Keratinocyte (primary cell): ENCODE measurements at regions not wholly inside any gene's neighbourhood (a gene's known extent, or its start where the extent isn't known, plus 50 kb on each side); places are given as distances from the start of the nearest gene placed in this dataset.
A peak's percentile ranks its signal among the peaks of the same experiment; 100 is the strongest.

Experiments used
- DNase-seq: peaks from one replicate; pipeline ENCODE4 v3.0.0-alpha.2; 2011; ENCODE audit warnings: low read depth, missing footprints, low spot score
- FAIRE-seq: peaks from 2 replicates; lab custom pipeline; 2011; peaks lifted over from hg19 to GRCh38; lab: Jason Lieb, UNC
- H2AFZ ChIP-seq: 2 replicates; pipeline ENCODE4 v1.6.0; 2012; ENCODE audit warnings: low read length, control low read depth, inconsistent platforms; ENCODE audit not compliant: control insufficient read depth
- H3K27ac ChIP-seq: 2 replicates; pipeline ENCODE4 v1.5.1; 2011; ENCODE audit warnings: low read length; ENCODE audit not compliant: control insufficient read depth, insufficient read depth
- H3K27me3 ChIP-seq: 3 replicates; pipeline ENCODE4 v1.6.0; 2011; ENCODE audit warnings: low read length; ENCODE audit not compliant: control insufficient read depth, insufficient read depth; ENCODE audit errors: extremely low read depth
- H3K36me3 ChIP-seq, 2 experiments: 2 replicates in 1 of 2; 3 replicates in 1 of 2; pipeline ENCODE4 v1.5.1; 2011; ENCODE audit warnings: low read length in 2 of 2, mild to moderate bottlenecking in 1 of 2; ENCODE audit not compliant: control insufficient read depth in 2 of 2, insufficient read depth in 2 of 2; ENCODE audit errors: extremely low read depth in 1 of 2
- H3K4me1 ChIP-seq: 3 replicates; pipeline ENCODE4 v1.5.1; 2011; ENCODE audit warnings: low read length; ENCODE audit not compliant: control insufficient read depth, insufficient read depth; ENCODE audit errors: extremely low read depth
- H3K4me2 ChIP-seq: 3 replicates; pipeline ENCODE4 v1.6.0; 2011; ENCODE audit warnings: low read depth, low read length; ENCODE audit not compliant: control insufficient read depth, insufficient read depth; ENCODE audit errors: extremely low read depth
- H3K4me3 ChIP-seq, 3 experiments: fragments of 200-600 bp in 1 of 3; sonication (generic) in 1 of 3; 2 replicates in 2 of 3; 3 replicates in 1 of 3; pipeline ENCODE4 v1.5.1; 2011 to 2016; ENCODE audit warnings: low read length in 3 of 3, mild to moderate bottlenecking in 3 of 3, control low read depth in 2 of 3, inconsistent platforms in 1 of 3, low read depth in 1 of 3, mixed read lengths in 1 of 3, mixed run types in 1 of 3, moderate library complexity in 1 of 3; ENCODE audit not compliant: control insufficient read depth in 2 of 3, insufficient read depth in 2 of 3; ENCODE audit errors: extremely low read depth in 1 of 3
- H3K79me2 ChIP-seq: 2 replicates; pipeline ENCODE4 v1.6.0; 2012; ENCODE audit warnings: low read length; ENCODE audit not compliant: control insufficient read depth, insufficient read depth
- H3K9ac ChIP-seq: 3 replicates; pipeline ENCODE4 v1.6.0; 2011; ENCODE audit warnings: low read length; ENCODE audit not compliant: control insufficient read depth, insufficient read depth; ENCODE audit errors: extremely low read depth
- H3K9me1 ChIP-seq: 3 replicates; pipeline ENCODE4 v1.6.0; 2011; ENCODE audit warnings: low read length; ENCODE audit not compliant: control insufficient read depth, insufficient read depth; ENCODE audit errors: extremely low read depth
- H3K9me3 ChIP-seq: 2 replicates; pipeline ENCODE4 v1.5.1; 2012; ENCODE audit warnings: low read depth, low read length; ENCODE audit not compliant: control insufficient read depth
- H4K20me1 ChIP-seq: 3 replicates; pipeline ENCODE4 v1.6.0; 2011; ENCODE audit warnings: low read length; ENCODE audit not compliant: control insufficient read depth, insufficient read depth; ENCODE audit errors: extremely low read depth
- CTCF ChIP-seq, 3 experiments: IDR thresholded peaks in 1 of 3; conservative IDR thresholded peaks in 1 of 3; optimal IDR thresholded peaks in 1 of 3; 2 replicates in 2 of 3; 3 replicates in 1 of 3; pipeline versions ENCODE3 to v1.5.1; 2011; ENCODE audit warnings: low read length in 3 of 3, mild to moderate bottlenecking in 3 of 3, moderate library complexity in 2 of 3, control low read depth in 1 of 3, inconsistent platforms in 1 of 3; ENCODE audit not compliant: insufficient read depth in 2 of 3; ENCODE audit errors: extremely low read depth in 1 of 3
- EZH2 ChIP-seq: IDR thresholded peaks from one replicate; pipeline ENCODE4 v1.6.1; 2012; ENCODE audit warnings: inconsistent platforms, mild to moderate bottlenecking, low read length, moderate library complexity
- dilution Hi-C: fragments of 300-500 bp; cut with MboI; formaldehyde crosslinking; loops from one replicate; pipeline ENCODE4 v1.7.0; 2020; ENCODE audit warnings: low sequenced_read_pairs; ENCODE audit not compliant: extremely low pct_ligation_motif_present

GRCh38 chr2:190792956-190793888, 87.4 kb upstream of the GLS start:
- Histone ChIP-seq H3K79me2 (no peaks in the 10 kb centered on the region), H4K20me1 (no peaks in the 10 kb centered on the region), H3K9me3 (no peaks in the 10 kb centered on the region), H2AFZ (peak overlapping the region; percentile 3), H3K4me2 (peak overlapping the region; percentile 9), H3K9ac (no peak overlapping the region), H3K27ac (peak overlapping the region; percentile 55), H3K4me3 (no peak overlapping the region), H3K36me3 (no peaks in the 10 kb centered on the region), H3K9me1 (no peaks in the 10 kb centered on the region), H3K4me1 (peaks cover 30% of the 10 kb centered on the region), H3K27me3 (no peaks in the 10 kb centered on the region)
- FAIRE-seq (peak; percentile 9), DNase-seq (no peak)
- TF ChIP-seq EZH2 (no peak), CTCF (optimal IDR thresholded peaks at IDR 0.05 in 1 of 3, IDR thresholded peaks at IDR 0.05 in 1 of 3, conservative IDR thresholded peaks at IDR 0.05 in 1 of 3; ENCODE audit: extremely low read depth in 1 of 3, insufficient read depth in 2 of 3, low read length in 3 of 3) (no peak)
- dilution Hi-C loops: no loop called here

- H3K4me2 ChIP-seq: no peak overlapping the region
- no peak overlapping the region for H3K27ac ChIP-seq
- H2AFZ ChIP-seq: no peak overlapping the region
- DNase-seq: no peak
- no peaks in the 10 kb centered on the region for H3K9me1 ChIP-seq
- no peak overlapping the region for H3K9ac ChIP-seq
- no peaks in the 10 kb centered on the region for H3K36me3 ChIP-seq
- no peak overlapping the region for H3K4me3 ChIP-seq
- H3K9me3 ChIP-seq: no peaks in the 10 kb centered on the region
- FAIRE-seq: no peak
- peaks cover 30% of the 10 kb centered on the region for H3K4me1 ChIP-seq
- no peaks in the 10 kb centered on the region for H4K20me1 ChIP-seq
- H3K27me3 ChIP-seq: no peaks in the 10 kb centered on the region
- no peak for TF ChIP-seq EZH2
- no peak for TF ChIP-seq CTCF (optimal IDR thresholded peaks at IDR 0.05 in 1 of 3, IDR thresholded peaks at IDR 0.05 in 1 of 3, conservative IDR thresholded peaks at IDR 0.05 in 1 of 3; ENCODE audit: extremely low read depth in 1 of 3, insufficient read depth in 2 of 3, low read length in 3 of 3)
- dilution Hi-C loops: no loop called here
- H3K79me2 ChIP-seq: no peaks in the 10 kb centered on the region
Observed at GRCh38 chr2:190794377-190794776, 86.2 kb upstream of the GLS start.
